GM23338 (cell line): ENCODE measurements at regions not wholly inside any gene's neighbourhood (a gene's known extent, or its start where the extent isn't known, plus 50 kb on each side); places are given as distances from the start of the nearest gene placed in this dataset.

Source experiments
- ATAC-seq: fragments of 200-7000 bp; cut with Tn5 transposase; 3 replicates; pipeline ENCODE4 v1.9.1; 2020
- DNase-seq: peaks from one replicate; pipeline ENCODE4 v3.0.0-alpha.2; 2015; ENCODE audit warnings: low spot score
- H2AFZ ChIP-seq: fragments of 200-600 bp; sonication (generic); 2 replicates; pipeline ENCODE4 v1.8.0; 2016; ENCODE audit warnings: antibody characterized with exemption, mild to moderate bottlenecking, moderate library complexity
- H3F3A ChIP-seq: fragments of 200-600 bp; sonication (generic); replicated peaks from 2 replicates; pipeline ENCODE4 v1.8.0; 2017; ENCODE audit warnings: antibody characterized with exemption, mixed run types, low read depth
- H3K27ac ChIP-seq: fragments of 200-600 bp; sonication (generic); 2 replicates; pipeline ENCODE4 v1.6.1; 2016; ENCODE audit warnings: low read depth
- H3K27me3 ChIP-seq: fragments of 200-600 bp; sonication (generic); 2 replicates; pipeline ENCODE4 v1.8.0; 2016; ENCODE audit warnings: mild to moderate bottlenecking, mixed run types, moderate library complexity; ENCODE audit not compliant: insufficient read depth
- H3K36me3 ChIP-seq: fragments of 200-600 bp; sonication (generic); 2 replicates; pipeline ENCODE4 v1.8.0; 2016; ENCODE audit warnings: mild to moderate bottlenecking; ENCODE audit not compliant: insufficient read depth
- H3K4me1 ChIP-seq: fragments of 200-600 bp; sonication (generic); 2 replicates; pipeline ENCODE4 v1.8.0; 2016; ENCODE audit warnings: mild to moderate bottlenecking, moderate library complexity; ENCODE audit not compliant: insufficient read depth
- H3K4me2 ChIP-seq: fragments of 200-600 bp; sonication (generic); 2 replicates; pipeline ENCODE4 v1.7.1; 2017; ENCODE audit warnings: mixed run types
- H3K4me3 ChIP-seq: fragments of 200-600 bp; sonication (generic); 2 replicates; pipeline ENCODE4 v1.6.1; 2016; ENCODE audit warnings: mixed run types
- H3K79me2 ChIP-seq: fragments of 200-600 bp; sonication (generic); replicated peaks from 2 replicates; pipeline ENCODE4 v1.8.0; 2017; ENCODE audit warnings: mild to moderate bottlenecking; ENCODE audit not compliant: insufficient read depth
- H3K9me2 ChIP-seq: fragments of 200-600 bp; sonication (generic); 2 replicates; pipeline ENCODE4 v1.8.0; 2017; ENCODE audit not compliant: insufficient read depth
- H4K20me1 ChIP-seq: fragments of 200-600 bp; sonication (generic); replicated peaks from 2 replicates; pipeline ENCODE4 v1.8.0; 2017; ENCODE audit warnings: mild to moderate bottlenecking; ENCODE audit not compliant: insufficient read depth
- H3K27ac Mint-ChIP-seq: 2 replicates; pipeline ENCODE4 v1.8.0; 2020; ENCODE audit warnings: inconsistent platforms, mild to moderate bottlenecking, moderate library complexity, mixed read lengths
- H3K27me3 Mint-ChIP-seq: 3 replicates; pipeline ENCODE4 v1.8.0; 2022; ENCODE audit warnings: low read depth, mild to moderate bottlenecking, moderate library complexity, mixed read lengths, inconsistent platforms; ENCODE audit not compliant: insufficient read depth, poor library complexity
- H3K36me3 Mint-ChIP-seq: 3 replicates; pipeline ENCODE4 v1.8.0; 2021; ENCODE audit warnings: low read depth, mild to moderate bottlenecking, inconsistent platforms, moderate library complexity, mixed read lengths
- H3K4me1 Mint-ChIP-seq: 3 replicates; pipeline ENCODE4 v1.8.0; 2020; ENCODE audit warnings: mild to moderate bottlenecking, inconsistent platforms, mixed read lengths
- H3K4me3 Mint-ChIP-seq: 3 replicates; pipeline ENCODE4 v1.8.0; 2021; ENCODE audit warnings: moderate library complexity, mild to moderate bottlenecking, inconsistent platforms, mixed read lengths
- H3K9me3 Mint-ChIP-seq: 3 replicates; pipeline ENCODE4 v1.8.0; 2020; ENCODE audit warnings: moderate library complexity, mild to moderate bottlenecking, inconsistent platforms, mixed read lengths
- CREB1 ChIP-seq: fragments of 250-450 bp; sonication (Bioruptor Pico); IDR thresholded peaks from 2 replicates; pipeline ENCODE4 v1.5.0; 2020; ENCODE audit warnings: low read depth, mild to moderate bottlenecking, moderate library complexity
- EZH2phosphoT487 ChIP-seq: fragments of 200-600 bp; sonication (generic); IDR thresholded peaks from one replicate; pipeline ENCODE4 v1.8.1; 2018; ENCODE audit warnings: antibody characterized with exemption; ENCODE audit not compliant: unreplicated experiment
- JUNB ChIP-seq: IDR thresholded peaks from one replicate; pipeline ENCODE4 v1.6.1; 2016; ENCODE audit warnings: antibody characterized with exemption; ENCODE audit not compliant: unreplicated experiment
- POLR2AphosphoS5 ChIP-seq: IDR thresholded peaks from 2 replicates; pipeline ENCODE4 v1.6.1; 2016; ENCODE audit warnings: antibody characterized with exemption, low read depth
- STAT1 ChIP-seq: IDR thresholded peaks from one replicate; pipeline ENCODE4 v1.6.1; 2016; ENCODE audit warnings: antibody characterized with exemption; ENCODE audit not compliant: unreplicated experiment
- ZNF114 ChIP-seq: fragments of 250-450 bp; sonication (Bioruptor Pico); IDR thresholded peaks from 2 replicates; pipeline ENCODE4 v1.5.0; 2020; ENCODE audit warnings: mild to moderate bottlenecking, moderate library complexity
- ZNF331 ChIP-seq: fragments of 250-450 bp; sonication (Bioruptor Pico); IDR thresholded peaks from 2 replicates; pipeline ENCODE4 v1.5.0; 2020; ENCODE audit warnings: low read depth, mild to moderate bottlenecking, moderate library complexity

DNA sequence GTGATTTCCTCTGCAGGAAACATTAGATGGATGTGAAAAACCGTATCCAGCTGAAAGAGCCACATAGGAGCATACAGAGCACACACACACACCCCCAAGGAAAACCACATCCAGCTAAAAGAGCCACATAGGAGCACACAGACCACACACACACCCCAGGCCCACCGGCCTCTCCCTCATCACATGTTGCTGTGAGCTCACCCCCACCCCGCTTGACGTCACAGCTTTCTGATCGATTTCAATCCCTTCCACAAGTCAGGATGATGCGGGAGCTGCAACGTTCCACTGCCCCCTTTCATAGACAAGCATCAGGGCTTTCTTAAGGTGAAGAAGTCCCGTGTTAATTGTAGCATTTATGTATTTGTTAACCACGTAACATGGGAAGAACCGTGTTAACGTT, 72.4 kb upstream of the SOX1 start:
- no peak overlapping the region for H3K27ac Mint-ChIP-seq
- no peak overlapping the region for H3K4me2 ChIP-seq
- peaks cover 53% of the 10 kb centered on the region for H3K27me3 Mint-ChIP-seq
- ATAC-seq (no peak), DNase-seq (no peak)
- no peak overlapping the region for H3K27ac ChIP-seq
- H3K27me3 ChIP-seq = peaks cover 34% of the 10 kb centered on the region
- TF ChIP-seq POLR2AphosphoS5 (no peak), STAT1 (no peak)
- no peaks in the 10 kb centered on the region for H4K20me1 ChIP-seq
- H3F3A ChIP-seq = no peaks in the 10 kb centered on the region
- H3K36me3 Mint-ChIP-seq = peaks cover 29% of the 10 kb centered on the region
- no peaks in the 10 kb centered on the region; the same call in 1 of the 2 replicates for H3K36me3 ChIP-seq
- H3K4me1 ChIP-seq = no peaks in the 10 kb centered on the region
- H3K4me3 ChIP-seq = no peak overlapping the region
- no peaks in the 10 kb centered on the region for H3K79me2 ChIP-seq
- no peak overlapping the region for H3K4me3 Mint-ChIP-seq
- no peak overlapping the region for H2AFZ ChIP-seq
- H3K9me2 ChIP-seq = no peaks in the 10 kb centered on the region
- H3K9me3 Mint-ChIP-seq = peaks cover 45% of the 10 kb centered on the region
- H3K4me1 Mint-ChIP-seq = no peaks in the 10 kb centered on the region

- Mint-ChIP-seq H3K36me3 (no peaks in the 10 kb centered on the region), H3K4me1 (no peaks in the 10 kb centered on the region), H3K27ac (no peak overlapping the region), H3K9me3 (peaks cover 3% of the 10 kb centered on the region; the same call in 1 of the 3 replicates), H3K27me3 (peaks cover 61% of the 10 kb centered on the region), H3K4me3 (no peak overlapping the region)
- Histone ChIP-seq H3K4me2 (no peak overlapping the region), H3K9me2 (no peaks in the 10 kb centered on the region), H3K36me3 (no peaks in the 10 kb centered on the region), H2AFZ (no peak overlapping the region), H3K79me2 (no peaks in the 10 kb centered on the region), H3K27ac (no peak overlapping the region), H3K4me3 (no peak overlapping the region), H3F3A (no peaks in the 10 kb centered on the region), H3K4me1 (no peaks in the 10 kb centered on the region), H4K20me1 (no peaks in the 10 kb centered on the region), H3K27me3 (peaks cover 63% of the 10 kb centered on the region)
- DNase-seq (no peak), ATAC-seq (peak; percentile 82)
- TF ChIP-seq JUNB (no peak), POLR2AphosphoS5 (peak; percentile 44)
Measured at GRCh38 chr13:111999352-111999751, 67.6 kb upstream of the SOX1 start.

GRCh38 chr13:112000888-112001287, 66.1 kb upstream of the SOX1 start:
- no peaks in the 10 kb centered on the region for H3F3A ChIP-seq
- no peak overlapping the region for H3K4me2 ChIP-seq
- Mint-ChIP-seq H3K4me3 (no peak overlapping the region), H3K27ac (no peak overlapping the region), H3K27me3 (peaks cover 60% of the 10 kb centered on the region), H3K9me3 (peaks cover 7% of the 10 kb centered on the region), H3K36me3 (no peaks in the 10 kb centered on the region), H3K4me1 (no peaks in the 10 kb centered on the region)
- H3K79me2 ChIP-seq = no peaks in the 10 kb centered on the region
- peaks cover 59% of the 10 kb centered on the region for H3K27me3 ChIP-seq
- H4K20me1 ChIP-seq = no peaks in the 10 kb centered on the region
- H3K36me3 ChIP-seq = no peaks in the 10 kb centered on the region
- TF ChIP-seq STAT1 (no peak), ZNF331 (CRISPR knock-in tag) (no peak), CREB1 (CRISPR knock-in tag) (no peak), EZH2phosphoT487 (no peak), ZNF114 (CRISPR knock-in tag) (no peak)
- no peaks in the 10 kb centered on the region for H3K9me2 ChIP-seq
- ATAC-seq (no peak), DNase-seq (no peak)
- no peak overlapping the region for H3K27ac ChIP-seq
- no peak overlapping the region for H3K4me3 ChIP-seq
- H3K4me1 ChIP-seq = no peaks in the 10 kb centered on the region
- H2AFZ ChIP-seq = no peak overlapping the region

- no peaks in the 10 kb centered on the region for H3K36me3 ChIP-seq
- no peaks in the 10 kb centered on the region for H3K9me2 ChIP-seq
- H3K4me3 ChIP-seq = no peak overlapping the region
- no peaks in the 10 kb centered on the region for H3K4me1 ChIP-seq
- no peak overlapping the region for H2AFZ ChIP-seq
- peaks cover 54% of the 10 kb centered on the region for H3K27me3 Mint-ChIP-seq
- no peak for ATAC-seq
- H3K9me3 Mint-ChIP-seq = peaks cover 13% of the 10 kb centered on the region
- no peaks in the 10 kb centered on the region for H3K36me3 Mint-ChIP-seq
- H3K79me2 ChIP-seq = no peaks in the 10 kb centered on the region
- H3F3A ChIP-seq = no peaks in the 10 kb centered on the region
- no peak overlapping the region for H3K27ac Mint-ChIP-seq
- no peak overlapping the region for H3K4me3 Mint-ChIP-seq
- peaks cover 59% of the 10 kb centered on the region for H3K27me3 ChIP-seq
- DNase-seq = no peak
- no peaks in the 10 kb centered on the region for H4K20me1 ChIP-seq
- no peak overlapping the region for H3K4me2 ChIP-seq
- no peak overlapping the region for H3K27ac ChIP-seq
- no peaks in the 10 kb centered on the region for H3K4me1 Mint-ChIP-seq
- TF ChIP-seq ZNF331 (CRISPR knock-in tag) = no peak
Measured at GRCh38 chr13:112001571-112001970, 65.4 kb upstream of the SOX1 start.
